Gastroesophageal sphincter (tissue), 3 donors: ENCODE measurements at regions not wholly inside any gene's neighbourhood (a gene's known extent, or its start where the extent isn't known, plus 50 kb on each side); places are given as distances from the start of the nearest gene placed in this dataset.

ENCODE experiments used
- CTCF ChIP-seq, 4 experiments: fragments of 200-600 bp in 2 of 4; fragments of 450-650 bp in 2 of 4; sonication (generic) in 1 of 4; IDR thresholded peaks; one replicate each; pipeline ENCODE4 v1.5.1; 2017 to 2019; ENCODE audit warnings: antibody characterized with exemption in 4 of 4, mild to moderate bottlenecking in 2 of 4, moderate library complexity in 2 of 4
- POLR2AphosphoS5 ChIP-seq: sonication (generic); formaldehyde crosslinking; IDR thresholded peaks from one replicate; pipeline ENCODE4 v1.6.1; 2017; ENCODE audit warnings: antibody characterized with exemption

GRCh38 chr5:136492587-136492986, 127.2 kb upstream of the TRPC7 start:
- TF ChIP-seq POLR2AphosphoS5: no peak
- TF ChIP-seq CTCF (IDR thresholded peaks at IDR 0.05): no peak
